H9 (cell line): ENCODE measurements at regions not wholly inside any gene's neighbourhood (a gene's known extent, or its start where the extent isn't known, plus 50 kb on each side); places are given as distances from the start of the nearest gene placed in this dataset.

ENCODE experiments used
- DNase-seq: peaks from one replicate; pipeline ENCODE4 v3.0.0-alpha.2; 2017
- H2AFZ ChIP-seq: one replicate; pipeline ENCODE4 v1.6.1; 2013; ENCODE audit warnings: mild to moderate bottlenecking, low read length, control low read depth, moderate library complexity
- H2AK5ac ChIP-seq: 2 replicates; pipeline ENCODE4 v1.6.1; 2013; ENCODE audit warnings: low read length, control low read depth, mixed read lengths; ENCODE audit not compliant: insufficient read length
- H2BK120ac ChIP-seq: one replicate; pipeline ENCODE4 v1.6.1; 2013; ENCODE audit warnings: low read depth, mild to moderate bottlenecking, low read length, control low read depth, inconsistent platforms; ENCODE audit not compliant: poor library complexity, severe bottlenecking
- H2BK12ac ChIP-seq: 2 replicates; pipeline ENCODE4 v1.6.1; 2013; ENCODE audit warnings: low read length, control low read depth, mixed read lengths, low read depth; ENCODE audit not compliant: insufficient read length
- H2BK15ac ChIP-seq: 2 replicates; pipeline ENCODE4 v1.6.1; 2013; ENCODE audit warnings: low read depth, low read length, control low read depth
- H2BK20ac ChIP-seq: one replicate; pipeline ENCODE4 v1.6.1; 2013; ENCODE audit warnings: low read depth, mild to moderate bottlenecking, low read length, control low read depth, inconsistent platforms; ENCODE audit not compliant: poor library complexity, severe bottlenecking
- H2BK5ac ChIP-seq: 2 replicates; pipeline ENCODE4 v1.6.1; 2013; ENCODE audit warnings: low read length, control low read depth, mixed read lengths; ENCODE audit not compliant: insufficient read length
- H3K14ac ChIP-seq: 2 replicates; pipeline ENCODE4 v1.6.1; 2013; ENCODE audit warnings: low read length, control low read depth; ENCODE audit not compliant: insufficient read depth
- H3K18ac ChIP-seq: 2 replicates; pipeline ENCODE4 v1.6.1; 2013; ENCODE audit warnings: low read depth, mild to moderate bottlenecking, mixed read lengths, low read length, control low read depth; ENCODE audit not compliant: insufficient read length
- H3K23ac ChIP-seq: 2 replicates; pipeline ENCODE4 v1.6.1; 2013; ENCODE audit warnings: low read length, control low read depth, mixed read lengths, low read depth; ENCODE audit not compliant: insufficient read length
- H3K23me2 ChIP-seq: 2 replicates; pipeline ENCODE4 v1.6.1; 2013; ENCODE audit warnings: low read depth, mild to moderate bottlenecking, mixed read lengths, low read length, control low read depth; ENCODE audit not compliant: insufficient read length, poor library complexity, severe bottlenecking
- H3K27ac ChIP-seq: 2 replicates; pipeline ENCODE4 v1.5.1; 2013; ENCODE audit warnings: low read length, control low read depth, mixed read lengths, low read depth; ENCODE audit not compliant: insufficient read length
- H3K27me3 ChIP-seq: 2 replicates; pipeline ENCODE4 v1.6.1; 2013; ENCODE audit warnings: low read length, control low read depth, inconsistent platforms; ENCODE audit not compliant: insufficient read depth
- H3K4ac ChIP-seq: 2 replicates; pipeline ENCODE4 v1.6.1; 2013; ENCODE audit warnings: low read depth, mild to moderate bottlenecking, control low read depth, inconsistent platforms, low read length, moderate library complexity
- H3K4me1 ChIP-seq: 2 replicates; pipeline ENCODE4 v1.6.1; 2013; ENCODE audit warnings: low read length, control low read depth, inconsistent platforms; ENCODE audit not compliant: insufficient read depth
- H3K4me2 ChIP-seq: 2 replicates; pipeline ENCODE4 v1.6.1; 2013; ENCODE audit warnings: low read length, control low read depth, mixed read lengths; ENCODE audit not compliant: insufficient read length, insufficient read depth
- H3K56ac ChIP-seq: 2 replicates; pipeline ENCODE4 v1.6.1; 2013; ENCODE audit warnings: low read depth, mild to moderate bottlenecking, mixed read lengths, low read length, control low read depth; ENCODE audit not compliant: insufficient read length
- H3K79me1 ChIP-seq: 2 replicates; pipeline ENCODE4 v1.6.1; 2013; ENCODE audit warnings: low read depth, mild to moderate bottlenecking, moderate library complexity, low read length, control low read depth, inconsistent platforms; ENCODE audit not compliant: insufficient read depth, poor library complexity, severe bottlenecking
- H3K79me2 ChIP-seq: 2 replicates; pipeline ENCODE4 v1.6.1; 2013; ENCODE audit warnings: low read length, control low read depth, inconsistent platforms; ENCODE audit not compliant: insufficient read depth
- H3K9ac ChIP-seq: 2 replicates; pipeline ENCODE4 v1.6.1; 2013; ENCODE audit warnings: low read length, control low read depth, mixed read lengths; ENCODE audit not compliant: insufficient read length; ENCODE audit errors: extremely low read depth
- H3K9me3 ChIP-seq: one replicate; pipeline ENCODE4 v1.6.1; 2013; ENCODE audit warnings: low read depth, low read length, inconsistent platforms; ENCODE audit not compliant: control insufficient read depth
- H3T11ph ChIP-seq: one replicate; pipeline ENCODE4 v1.6.1; 2013; ENCODE audit warnings: mild to moderate bottlenecking, low read length, control low read depth, inconsistent platforms
- H4K20me1 ChIP-seq: one replicate; pipeline ENCODE4 v1.6.1; 2013; ENCODE audit not compliant: control insufficient read depth, insufficient read length, insufficient read depth
- H4K5ac ChIP-seq: 2 replicates; pipeline ENCODE4 v1.6.1; 2013; ENCODE audit warnings: low read depth, mild to moderate bottlenecking, mixed read lengths, low read length, control low read depth; ENCODE audit not compliant: insufficient read length
- H4K8ac ChIP-seq: replicated peaks from 2 replicates; pipeline ENCODE4 v1.6.1; 2013; ENCODE audit warnings: low read length, control low read depth, mixed read lengths, low read depth; ENCODE audit not compliant: insufficient read length
- H4K91ac ChIP-seq: 2 replicates; pipeline ENCODE4 v1.6.1; 2013; ENCODE audit warnings: low read depth, mild to moderate bottlenecking, moderate library complexity, mixed read lengths, low read length, control low read depth; ENCODE audit not compliant: insufficient read length
- H3K27ac Mint-ChIP-seq, 3 experiments: 2 replicates in 2 of 3; 3 replicates in 1 of 3; pipeline ENCODE4 v1.8.0; 2020 to 2021; ENCODE audit warnings: mixed read lengths in 3 of 3, mild to moderate bottlenecking in 1 of 3, moderate library complexity in 1 of 3
- H3K27me3 Mint-ChIP-seq: 2 replicates; pipeline ENCODE4 v1.8.0; 2021; ENCODE audit warnings: low read depth, mild to moderate bottlenecking, moderate library complexity, mixed read lengths
- H3K36me3 Mint-ChIP-seq, 3 experiments: 2 replicates in 2 of 3; 3 replicates in 1 of 3; pipeline ENCODE4 v1.8.0; 2020 to 2021; ENCODE audit warnings: low read depth in 3 of 3, mixed read lengths in 3 of 3; ENCODE audit not compliant: insufficient read depth in 1 of 3
- H3K4me1 Mint-ChIP-seq, 2 experiments: 2 replicates each; pipeline ENCODE4 v1.8.0; 2020; ENCODE audit warnings: mixed read lengths in 2 of 2
- H3K4me3 Mint-ChIP-seq, 2 experiments: 2 replicates in 1 of 2; 3 replicates in 1 of 2; pipeline ENCODE4 v1.8.0; 2020 to 2021; ENCODE audit warnings: mild to moderate bottlenecking in 2 of 2, mixed read lengths in 2 of 2, moderate library complexity in 1 of 2
- H3K9me3 Mint-ChIP-seq, 2 experiments: 2 replicates in 1 of 2; 3 replicates in 1 of 2; pipeline ENCODE4 v1.8.0; 2020; ENCODE audit warnings: mild to moderate bottlenecking in 2 of 2, mixed read lengths in 2 of 2, moderate library complexity in 1 of 2
- whole genome bisulfite sequencing: extraction: QIAGEN DNeasy Blood & Tissue Kit; methylation state at CpG from one replicate; pipeline ENCODE4 v1.1.7; 2013; ENCODE audit warnings: missing lambda C conversion rate, low lambda C conversion rate, mixed read lengths; ENCODE audit not compliant: insufficient read length; ENCODE audit errors: extremely low coverage; 5-methylcytosine and 5-hydroxymethylcytosine counted together
- TF ChIP-seq, protein P1 (sequence below): fragments of 200-600 bp; sonication (generic); conservative IDR thresholded peaks from 3 replicates; pipeline ENCODE4 v1.8.0; 2021; ENCODE audit warnings: antibody characterized with exemption, mild to moderate bottlenecking

DNA sequence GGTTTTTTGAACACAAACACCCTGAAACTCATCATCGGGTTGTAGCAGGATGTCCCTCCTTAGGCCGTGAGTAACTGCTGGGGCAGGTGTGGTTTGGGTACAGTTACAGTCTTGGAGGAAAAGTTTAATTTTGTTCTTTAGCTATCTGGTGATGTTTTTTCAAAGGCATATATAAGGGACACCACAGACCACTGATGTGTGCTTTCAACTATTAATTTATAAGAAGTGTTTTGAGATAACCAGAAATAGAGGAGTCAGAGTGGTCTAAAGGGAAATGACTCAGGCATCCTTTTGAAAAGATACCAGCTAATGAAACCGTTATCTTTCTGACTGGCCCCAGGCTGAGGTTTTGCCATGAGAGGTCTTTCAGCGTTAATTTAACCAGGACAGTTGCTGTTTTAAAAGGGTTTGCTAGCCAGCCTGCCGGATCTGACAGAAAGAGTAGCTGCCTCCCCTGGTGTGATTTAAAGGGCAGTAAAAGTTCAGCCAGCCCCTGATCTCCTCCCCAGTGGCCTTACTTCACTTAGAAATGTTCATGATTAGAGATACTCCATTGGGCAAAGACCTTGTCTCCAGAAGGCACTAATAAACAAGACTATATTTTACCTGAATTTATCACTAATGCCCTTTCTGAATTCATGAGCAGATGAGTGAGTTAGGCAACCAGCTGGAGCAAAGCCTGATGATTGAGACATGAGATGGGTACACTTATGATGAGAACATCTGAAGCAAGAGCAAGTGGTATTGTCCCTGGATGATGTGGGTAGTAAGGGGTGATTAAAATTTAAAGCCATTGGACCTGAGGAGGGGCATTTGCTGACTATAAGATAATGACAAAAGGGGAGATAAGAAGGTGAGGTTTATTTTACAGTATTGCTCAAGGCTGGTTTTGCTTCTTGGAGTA is 482.5 kb upstream of the TBL1XR1 start:
- Histone ChIP-seq H3K79me2 (no peaks in the 10 kb centered on the region), H2BK20ac (no peak overlapping the region), H3K18ac (no peak overlapping the region), H4K5ac (no peak overlapping the region), H3K4me2 (no peak overlapping the region), H2BK120ac (no peak overlapping the region), H4K20me1 (no peaks in the 10 kb centered on the region), H3K14ac (no peak overlapping the region), H3K56ac (no peak overlapping the region), H2AFZ (no peak overlapping the region), H3K4me1 (no peaks in the 10 kb centered on the region; the same call in 1 of the 2 replicates), H3K79me1 (no peaks in the 10 kb centered on the region), H3K27ac (no peak overlapping the region), H3K23ac (no peak overlapping the region), H3K27me3 (no peaks in the 10 kb centered on the region), H4K8ac (no peak overlapping the region), H2BK12ac (no peak overlapping the region), H4K91ac (no peak overlapping the region), H2BK15ac (no peak overlapping the region), H2BK5ac (no peak overlapping the region), H3K9ac (no peak overlapping the region), H3K9me3 (no peaks in the 10 kb centered on the region), H3K4ac (no peak overlapping the region), H3K23me2 (no peaks in the 10 kb centered on the region), H2AK5ac (no peak overlapping the region), H3T11ph (no peak overlapping the region)
- Mint-ChIP-seq H3K4me3 (no peak overlapping the region), H3K4me1 (peaks cover 12 to 19% of the 10 kb centered on the region in 2 experiments), H3K9me3 (no peaks in the 10 kb centered on the region), H3K27ac (no peak overlapping the region), H3K27me3 (no peaks in the 10 kb centered on the region), H3K36me3 (no peaks in the 10 kb centered on the region)
- WGBS: no CpG with 5 or more reads among the region's 5 CpGs
- TF ChIP-seq, protein P1, sequence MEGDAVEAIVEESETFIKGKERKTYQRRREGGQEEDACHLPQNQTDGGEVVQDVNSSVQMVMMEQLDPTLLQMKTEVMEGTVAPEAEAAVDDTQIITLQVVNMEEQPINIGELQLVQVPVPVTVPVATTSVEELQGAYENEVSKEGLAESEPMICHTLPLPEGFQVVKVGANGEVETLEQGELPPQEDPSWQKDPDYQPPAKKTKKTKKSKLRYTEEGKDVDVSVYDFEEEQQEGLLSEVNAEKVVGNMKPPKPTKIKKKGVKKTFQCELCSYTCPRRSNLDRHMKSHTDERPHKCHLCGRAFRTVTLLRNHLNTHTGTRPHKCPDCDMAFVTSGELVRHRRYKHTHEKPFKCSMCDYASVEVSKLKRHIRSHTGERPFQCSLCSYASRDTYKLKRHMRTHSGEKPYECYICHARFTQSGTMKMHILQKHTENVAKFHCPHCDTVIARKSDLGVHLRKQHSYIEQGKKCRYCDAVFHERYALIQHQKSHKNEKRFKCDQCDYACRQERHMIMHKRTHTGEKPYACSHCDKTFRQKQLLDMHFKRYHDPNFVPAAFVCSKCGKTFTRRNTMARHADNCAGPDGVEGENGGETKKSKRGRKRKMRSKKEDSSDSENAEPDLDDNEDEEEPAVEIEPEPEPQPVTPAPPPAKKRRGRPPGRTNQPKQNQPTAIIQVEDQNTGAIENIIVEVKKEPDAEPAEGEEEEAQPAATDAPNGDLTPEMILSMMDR: no peak
- DNase-seq: no peak
